ENCODE measurements at regions not wholly inside any gene's neighbourhood (a gene's known extent, or its start where the extent isn't known, plus 50 kb on each side); places are given as distances from the start of the nearest gene placed in this dataset.

- TF ChIP-seq FOXM1 (IDR thresholded peaks at IDR 0.05; ENCODE audit: borderline replicate concordance, low read depth): no peak
- TF ChIP-seq CREB1 (IDR thresholded peaks at IDR 0.05; ENCODE audit: low read depth): no peak
- no peak for TF ChIP-seq YY1 (IDR thresholded peaks at IDR 0.05; ENCODE audit: low read depth)
- TF ChIP-seq TEAD4 (IDR thresholded peaks at IDR 0.05): no peak
- TF ChIP-seq EP300 (IDR thresholded peaks at IDR 0.05; ENCODE audit: borderline replicate concordance): no peak
- TF ChIP-seq, protein P1, sequence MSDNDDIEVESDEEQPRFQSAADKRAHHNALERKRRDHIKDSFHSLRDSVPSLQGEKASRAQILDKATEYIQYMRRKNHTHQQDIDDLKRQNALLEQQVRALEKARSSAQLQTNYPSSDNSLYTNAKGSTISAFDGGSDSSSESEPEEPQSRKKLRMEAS (IDR thresholded peaks at IDR 0.05): no peak
- TF ChIP-seq RAD21 (IDR thresholded peaks at IDR 0.05; ENCODE audit: low read depth): no peak
- TF ChIP-seq REST (IDR thresholded peaks at IDR 0.05; ENCODE audit: low read depth): no peak
- no peak for TF ChIP-seq EGR1 (IDR thresholded peaks at IDR 0.05)
- TF ChIP-seq NFIC (IDR thresholded peaks at IDR 0.05): no peak
- TF ChIP-seq USF1 (IDR thresholded peaks at IDR 0.05): no peak
- TF ChIP-seq TAF1 (IDR thresholded peaks at IDR 0.05; ENCODE audit: low read depth): no peak
These were observed 112.8 kb downstream of the SAMD5 start for GRCh38 chr6:147621263-147621662.

DNA sequence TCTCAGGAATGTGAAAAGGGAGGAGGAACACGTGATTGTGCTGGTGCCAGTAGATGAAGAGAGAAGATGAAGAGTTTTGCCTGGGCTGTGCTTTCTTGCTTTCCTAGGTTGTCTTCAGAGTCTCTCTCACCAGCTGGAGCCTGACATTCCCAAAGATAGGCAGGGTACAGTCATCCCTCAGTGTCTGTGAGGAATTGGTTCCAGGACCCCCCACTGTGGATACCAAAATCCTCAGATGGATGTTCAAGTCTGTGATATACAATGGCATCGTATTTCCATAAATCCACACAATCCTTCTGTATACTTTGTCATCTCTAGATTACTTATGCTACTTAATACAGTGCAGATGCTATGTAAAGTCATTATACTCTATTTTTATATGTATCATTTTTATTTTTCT, 113.5 kb downstream of the SAMD5 start:
- TF ChIP-seq NFIC (IDR thresholded peaks at IDR 0.05) (no peak), TAF1 (IDR thresholded peaks at IDR 0.05; ENCODE audit: low read depth) (no peak)

- TF ChIP-seq CREB1 (IDR thresholded peaks at IDR 0.05; ENCODE audit: low read depth): no peak
- TF ChIP-seq RAD21 (IDR thresholded peaks at IDR 0.05; ENCODE audit: low read depth): no peak
- TF ChIP-seq, protein P1 (IDR thresholded peaks at IDR 0.05): no peak
- no peak for TF ChIP-seq FOXM1 (IDR thresholded peaks at IDR 0.05; ENCODE audit: borderline replicate concordance, low read depth)
- no peak for TF ChIP-seq ZBTB7A (IDR thresholded peaks at IDR 0.05; ENCODE audit: low read depth)
- no peak for TF ChIP-seq EGR1 (IDR thresholded peaks at IDR 0.05)
- TF ChIP-seq USF1 (IDR thresholded peaks at IDR 0.05): no peak
- no peak for TF ChIP-seq EP300 (IDR thresholded peaks at IDR 0.05; ENCODE audit: borderline replicate concordance)
These were observed 116.5 kb downstream of the SAMD5 start for GRCh38 chr6:147624946-147625515.

GRCh38 chr6:147625946-147626345, 117.5 kb downstream of the SAMD5 start:
- TF ChIP-seq REST (IDR thresholded peaks at IDR 0.05; ENCODE audit: low read depth): no peak
- TF ChIP-seq CREB1 (IDR thresholded peaks at IDR 0.05; ENCODE audit: low read depth): no peak
- TF ChIP-seq NFIC (IDR thresholded peaks at IDR 0.05): no peak
- no peak for TF ChIP-seq TAF1 (IDR thresholded peaks at IDR 0.05; ENCODE audit: low read depth)
- TF ChIP-seq EGR1 (IDR thresholded peaks at IDR 0.05): no peak
- no peak for TF ChIP-seq TEAD4 (IDR thresholded peaks at IDR 0.05)

DNA sequence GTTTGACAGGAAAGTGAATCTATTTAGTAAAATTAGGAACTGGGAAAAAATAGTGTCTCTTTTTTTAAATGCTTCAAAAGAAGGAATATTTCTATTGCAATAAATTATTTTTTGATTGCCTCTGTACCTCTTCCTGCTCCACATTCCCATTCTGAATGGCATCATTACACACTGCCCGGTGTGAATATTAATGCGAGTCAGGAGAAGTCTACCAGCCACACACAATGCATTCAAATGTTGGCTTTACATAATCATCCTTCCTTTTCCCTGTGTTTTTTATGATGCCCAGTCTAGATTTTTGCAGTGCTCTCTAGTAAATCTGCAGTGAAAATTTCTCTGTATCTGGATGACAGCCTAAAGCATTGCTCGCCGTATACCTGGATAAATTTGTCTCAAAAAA, 118.9 kb downstream of the SAMD5 start:
- no peak for TF ChIP-seq CREB1 (IDR thresholded peaks at IDR 0.05; ENCODE audit: low read depth)
- no peak for TF ChIP-seq FOXM1 (IDR thresholded peaks at IDR 0.05; ENCODE audit: borderline replicate concordance, low read depth)
- TF ChIP-seq EP300 (IDR thresholded peaks at IDR 0.05; ENCODE audit: borderline replicate concordance): no peak
- TF ChIP-seq NFIC (IDR thresholded peaks at IDR 0.05): no peak
- TF ChIP-seq RAD21 (IDR thresholded peaks at IDR 0.05; ENCODE audit: low read depth): no peak
- TF ChIP-seq, protein P1 (IDR thresholded peaks at IDR 0.05): no peak
- TF ChIP-seq TCF12 (IDR thresholded peaks at IDR 0.05; ENCODE audit: low read depth): no peak
- no peak for TF ChIP-seq TEAD4 (IDR thresholded peaks at IDR 0.05)
- TF ChIP-seq REST (IDR thresholded peaks at IDR 0.05; ENCODE audit: low read depth): no peak
- no peak for TF ChIP-seq TAF1 (IDR thresholded peaks at IDR 0.05; ENCODE audit: low read depth)
- no peak for TF ChIP-seq CEBPB (IDR thresholded peaks at IDR 0.05)
- TF ChIP-seq ZBTB7A (IDR thresholded peaks at IDR 0.05; ENCODE audit: low read depth): no peak
- TF ChIP-seq EGR1 (IDR thresholded peaks at IDR 0.05): no peak

All from Ishikawa (cell line).